GM23338 (cell line): ENCODE measurements at regions not wholly inside any gene's neighbourhood (a gene's known extent, or its start where the extent isn't known, plus 50 kb on each side); places are given as distances from the start of the nearest gene placed in this dataset.

Experiments used
- ATAC-seq: fragments of 200-7000 bp; cut with Tn5 transposase; 3 replicates; pipeline ENCODE4 v1.9.1; 2020
- DNase-seq: peaks from one replicate; pipeline ENCODE4 v3.0.0-alpha.2; 2015; ENCODE audit warnings: low spot score
- H2AFZ ChIP-seq: fragments of 200-600 bp; sonication (generic); 2 replicates; pipeline ENCODE4 v1.8.0; 2016; ENCODE audit warnings: antibody characterized with exemption, mild to moderate bottlenecking, moderate library complexity
- H3F3A ChIP-seq: fragments of 200-600 bp; sonication (generic); replicated peaks from 2 replicates; pipeline ENCODE4 v1.8.0; 2017; ENCODE audit warnings: antibody characterized with exemption, mixed run types, low read depth
- H3K27ac ChIP-seq: fragments of 200-600 bp; sonication (generic); 2 replicates; pipeline ENCODE4 v1.6.1; 2016; ENCODE audit warnings: low read depth
- H3K27me3 ChIP-seq: fragments of 200-600 bp; sonication (generic); 2 replicates; pipeline ENCODE4 v1.8.0; 2016; ENCODE audit warnings: mild to moderate bottlenecking, mixed run types, moderate library complexity; ENCODE audit not compliant: insufficient read depth
- H3K36me3 ChIP-seq: fragments of 200-600 bp; sonication (generic); 2 replicates; pipeline ENCODE4 v1.8.0; 2016; ENCODE audit warnings: mild to moderate bottlenecking; ENCODE audit not compliant: insufficient read depth
- H3K4me1 ChIP-seq: fragments of 200-600 bp; sonication (generic); 2 replicates; pipeline ENCODE4 v1.8.0; 2016; ENCODE audit warnings: mild to moderate bottlenecking, moderate library complexity; ENCODE audit not compliant: insufficient read depth
- H3K4me2 ChIP-seq: fragments of 200-600 bp; sonication (generic); 2 replicates; pipeline ENCODE4 v1.7.1; 2017; ENCODE audit warnings: mixed run types
- H3K4me3 ChIP-seq: fragments of 200-600 bp; sonication (generic); 2 replicates; pipeline ENCODE4 v1.6.1; 2016; ENCODE audit warnings: mixed run types
- H3K79me2 ChIP-seq: fragments of 200-600 bp; sonication (generic); replicated peaks from 2 replicates; pipeline ENCODE4 v1.8.0; 2017; ENCODE audit warnings: mild to moderate bottlenecking; ENCODE audit not compliant: insufficient read depth
- H3K9me2 ChIP-seq: fragments of 200-600 bp; sonication (generic); 2 replicates; pipeline ENCODE4 v1.8.0; 2017; ENCODE audit not compliant: insufficient read depth
- H4K20me1 ChIP-seq: fragments of 200-600 bp; sonication (generic); replicated peaks from 2 replicates; pipeline ENCODE4 v1.8.0; 2017; ENCODE audit warnings: mild to moderate bottlenecking; ENCODE audit not compliant: insufficient read depth
- H3K27ac Mint-ChIP-seq: 2 replicates; pipeline ENCODE4 v1.8.0; 2020; ENCODE audit warnings: inconsistent platforms, mild to moderate bottlenecking, moderate library complexity, mixed read lengths
- H3K27me3 Mint-ChIP-seq: 3 replicates; pipeline ENCODE4 v1.8.0; 2022; ENCODE audit warnings: low read depth, mild to moderate bottlenecking, moderate library complexity, mixed read lengths, inconsistent platforms; ENCODE audit not compliant: insufficient read depth, poor library complexity
- H3K36me3 Mint-ChIP-seq: 3 replicates; pipeline ENCODE4 v1.8.0; 2021; ENCODE audit warnings: low read depth, mild to moderate bottlenecking, inconsistent platforms, moderate library complexity, mixed read lengths
- H3K4me1 Mint-ChIP-seq: 3 replicates; pipeline ENCODE4 v1.8.0; 2020; ENCODE audit warnings: mild to moderate bottlenecking, inconsistent platforms, mixed read lengths
- H3K4me3 Mint-ChIP-seq: 3 replicates; pipeline ENCODE4 v1.8.0; 2021; ENCODE audit warnings: moderate library complexity, mild to moderate bottlenecking, inconsistent platforms, mixed read lengths
- H3K9me3 Mint-ChIP-seq: 3 replicates; pipeline ENCODE4 v1.8.0; 2020; ENCODE audit warnings: moderate library complexity, mild to moderate bottlenecking, inconsistent platforms, mixed read lengths
- CTCF ChIP-seq, 2 experiments: fragments of 200-600 bp in 1 of 2; sonication (generic) in 1 of 2; conservative IDR thresholded peaks; 2 replicates each; pipeline versions ENCODE4 v1.5.1 to v1.6.1; 2016 to 2017; ENCODE audit warnings: antibody characterized with exemption in 2 of 2, low read depth in 2 of 2, mild to moderate bottlenecking in 2 of 2, moderate library complexity in 1 of 2
- ETS1 ChIP-seq: IDR thresholded peaks from 2 replicates; pipeline ENCODE4 v1.6.1; 2016; ENCODE audit warnings: antibody characterized with exemption
- EZH2 ChIP-seq: fragments of 200-600 bp; sonication (generic); IDR thresholded peaks from one replicate; pipeline ENCODE4 v1.8.0; 2017; ENCODE audit warnings: antibody characterized with exemption, mild to moderate bottlenecking, low read depth; ENCODE audit not compliant: unreplicated experiment
- EZH2phosphoT487 ChIP-seq: fragments of 200-600 bp; sonication (generic); IDR thresholded peaks from one replicate; pipeline ENCODE4 v1.8.1; 2018; ENCODE audit warnings: antibody characterized with exemption; ENCODE audit not compliant: unreplicated experiment
- POLR2AphosphoS5 ChIP-seq: IDR thresholded peaks from 2 replicates; pipeline ENCODE4 v1.6.1; 2016; ENCODE audit warnings: antibody characterized with exemption, low read depth
- REST ChIP-seq: IDR thresholded peaks from one replicate; pipeline ENCODE4 v1.6.1; 2018; ENCODE audit warnings: antibody characterized with exemption; ENCODE audit not compliant: unreplicated experiment
- STAT1 ChIP-seq: IDR thresholded peaks from one replicate; pipeline ENCODE4 v1.6.1; 2016; ENCODE audit warnings: antibody characterized with exemption; ENCODE audit not compliant: unreplicated experiment
- ZNF114 ChIP-seq: fragments of 250-450 bp; sonication (Bioruptor Pico); IDR thresholded peaks from 2 replicates; pipeline ENCODE4 v1.5.0; 2020; ENCODE audit warnings: mild to moderate bottlenecking, moderate library complexity
- ZNF331 ChIP-seq: fragments of 250-450 bp; sonication (Bioruptor Pico); IDR thresholded peaks from 2 replicates; pipeline ENCODE4 v1.5.0; 2020; ENCODE audit warnings: low read depth, mild to moderate bottlenecking, moderate library complexity
- ZNF462 ChIP-seq: fragments of 250-450 bp; sonication (Bioruptor Pico); IDR thresholded peaks from 2 replicates; pipeline ENCODE4 v1.5.0; 2020; ENCODE audit warnings: mild to moderate bottlenecking, moderate library complexity

- TF ChIP-seq ZNF462 (CRISPR knock-in tag) (no peak), STAT1 (no peak), ZNF114 (CRISPR knock-in tag) (no peak)
Measured at GRCh38 chr7:26580064-26580591, 284.3 kb downstream of the SKAP2 start (continued).

- Histone ChIP-seq H3K36me3 (no peaks in the 10 kb centered on the region), H3K27ac (no peak overlapping the region), H2AFZ (no peak overlapping the region), H3K4me3 (no peak overlapping the region), H3K4me1 (peaks cover 6% of the 10 kb centered on the region; the same call in 1 of the 2 replicates), H3F3A (no peaks in the 10 kb centered on the region), H3K79me2 (no peaks in the 10 kb centered on the region), H3K9me2 (peaks cover 12% of the 10 kb centered on the region), H3K27me3 (no peaks in the 10 kb centered on the region), H3K4me2 (no peak overlapping the region), H4K20me1 (no peaks in the 10 kb centered on the region)
- Mint-ChIP-seq H3K27me3 (no peaks in the 10 kb centered on the region), H3K4me3 (no peak overlapping the region), H3K4me1 (peaks cover 5% of the 10 kb centered on the region; the same call in 2 of the 3 replicates), H3K9me3 (no peaks in the 10 kb centered on the region), H3K36me3 (no peaks in the 10 kb centered on the region), H3K27ac (no peak overlapping the region)
- DNase-seq (no peak), ATAC-seq (no peak)
- TF ChIP-seq CTCF (conservative IDR thresholded peaks at IDR 0.05; ENCODE audit: low read depth in 2 of 2) (no peak), ZNF114 (CRISPR knock-in tag) (no peak), POLR2AphosphoS5 (no peak), ZNF331 (no peak), REST (no peak), ETS1 (no peak), EZH2 (no peak), EZH2phosphoT487 (no peak)
Measured at GRCh38 chr7:26580711-26581110, 283.7 kb downstream of the SKAP2 start.
